HG03520 (cell line): ENCODE measurements at regions not wholly inside any gene's neighbourhood (a gene's known extent, or its start where the extent isn't known, plus 50 kb on each side); places are given as distances from the start of the nearest gene placed in this dataset.

ENCODE experiments used
- ATAC-seq: cut with Tn5 transposase; IDR thresholded peaks from one replicate; pipeline ENCODE4 v1.9.1; 2021; ENCODE audit warnings: mild to moderate bottlenecking, moderate library complexity; ENCODE audit not compliant: unreplicated experiment

GRCh38 chrX:9191392-9191791, 157.5 kb upstream of the FAM9B start:
- no peak for ATAC-seq

GRCh38 chrX:9195199-9195880, 161.4 kb upstream of the FAM9B start:
- ATAC-seq: no peak

- ATAC-seq: no peak
Measured at GRCh38 chrX:9196961-9197640, 163.2 kb upstream of the FAM9B start.

GRCh38 chrX:9204560-9204959, 170.6 kb upstream of the FAM9B start:
- ATAC-seq: no peak

GRCh38 chrX:9205599-9206223, 171.8 kb upstream of the FAM9B start:
- no peak for ATAC-seq

GRCh38 chrX:9207142-9207541, 173.2 kb upstream of the FAM9B start:
- ATAC-seq: no peak

- no peak for ATAC-seq
Measured at GRCh38 chrX:9211269-9211668, 177.3 kb upstream of the FAM9B start.

GRCh38 chrX:9221781-9222180, 187.9 kb upstream of the FAM9B start:
- ATAC-seq: no peak

GRCh38 chrX:9222299-9222698, 188.4 kb upstream of the FAM9B start:
- ATAC-seq: no peak

- ATAC-seq: no peak
Measured at GRCh38 chrX:9227276-9227675, 193.3 kb upstream of the FAM9B start.

GRCh38 chrX:9231491-9231890, 197.6 kb upstream of the FAM9B start:
- no peak for ATAC-seq

GRCh38 chrX:9233141-9233540, 199.2 kb upstream of the FAM9B start:
- ATAC-seq: no peak

GRCh38 chrX:9234315-9234714, 200.4 kb upstream of the FAM9B start:
- ATAC-seq: no peak

GRCh38 chrX:9235722-9236121, 201.8 kb upstream of the FAM9B start:
- ATAC-seq: no peak

- ATAC-seq: no peak
Measured at GRCh38 chrX:9240956-9241355, 207.0 kb upstream of the FAM9B start.

GRCh38 chrX:9241427-9241826, 207.5 kb upstream of the FAM9B start:
- ATAC-seq: no peak

- no peak for ATAC-seq
Measured at GRCh38 chrX:9249051-9249846, 215.3 kb upstream of the FAM9B start.

- no peak for ATAC-seq
Measured at GRCh38 chrX:9252182-9252581, 212.7 kb upstream of the TBL1X start.

- no peak for ATAC-seq
Measured at GRCh38 chrX:9253211-9253610, 211.6 kb upstream of the TBL1X start.

- no peak for ATAC-seq
Measured at GRCh38 chrX:9257718-9258420, 207.0 kb upstream of the TBL1X start.
